Keratinocyte (primary cell): ENCODE measurements at regions not wholly inside any gene's neighbourhood (a gene's known extent, or its start where the extent isn't known, plus 50 kb on each side); places are given as distances from the start of the nearest gene placed in this dataset.

Source experiments
- DNase-seq: peaks from one replicate; pipeline ENCODE4 v3.0.0-alpha.2; 2011; ENCODE audit warnings: low read depth, missing footprints, low spot score
- FAIRE-seq: peaks from 2 replicates; lab custom pipeline; 2011; peaks lifted over from hg19 to GRCh38; lab: Jason Lieb, UNC
- H2AFZ ChIP-seq: 2 replicates; pipeline ENCODE4 v1.6.0; 2012; ENCODE audit warnings: low read length, control low read depth, inconsistent platforms; ENCODE audit not compliant: control insufficient read depth
- H3K27ac ChIP-seq: 2 replicates; pipeline ENCODE4 v1.5.1; 2011; ENCODE audit warnings: low read length; ENCODE audit not compliant: control insufficient read depth, insufficient read depth
- H3K27me3 ChIP-seq: 3 replicates; pipeline ENCODE4 v1.6.0; 2011; ENCODE audit warnings: low read length; ENCODE audit not compliant: control insufficient read depth, insufficient read depth; ENCODE audit errors: extremely low read depth
- H3K36me3 ChIP-seq, 2 experiments: 2 replicates in 1 of 2; 3 replicates in 1 of 2; pipeline ENCODE4 v1.5.1; 2011; ENCODE audit warnings: low read length in 2 of 2, mild to moderate bottlenecking in 1 of 2; ENCODE audit not compliant: control insufficient read depth in 2 of 2, insufficient read depth in 2 of 2; ENCODE audit errors: extremely low read depth in 1 of 2
- H3K4me1 ChIP-seq: 3 replicates; pipeline ENCODE4 v1.5.1; 2011; ENCODE audit warnings: low read length; ENCODE audit not compliant: control insufficient read depth, insufficient read depth; ENCODE audit errors: extremely low read depth
- H3K4me2 ChIP-seq: 3 replicates; pipeline ENCODE4 v1.6.0; 2011; ENCODE audit warnings: low read depth, low read length; ENCODE audit not compliant: control insufficient read depth, insufficient read depth; ENCODE audit errors: extremely low read depth
- H3K4me3 ChIP-seq, 3 experiments: fragments of 200-600 bp in 1 of 3; sonication (generic) in 1 of 3; 2 replicates in 2 of 3; 3 replicates in 1 of 3; pipeline ENCODE4 v1.5.1; 2011 to 2016; ENCODE audit warnings: low read length in 3 of 3, mild to moderate bottlenecking in 3 of 3, control low read depth in 2 of 3, inconsistent platforms in 1 of 3, low read depth in 1 of 3, mixed read lengths in 1 of 3, mixed run types in 1 of 3, moderate library complexity in 1 of 3; ENCODE audit not compliant: control insufficient read depth in 2 of 3, insufficient read depth in 2 of 3; ENCODE audit errors: extremely low read depth in 1 of 3
- H3K79me2 ChIP-seq: 2 replicates; pipeline ENCODE4 v1.6.0; 2012; ENCODE audit warnings: low read length; ENCODE audit not compliant: control insufficient read depth, insufficient read depth
- H3K9ac ChIP-seq: 3 replicates; pipeline ENCODE4 v1.6.0; 2011; ENCODE audit warnings: low read length; ENCODE audit not compliant: control insufficient read depth, insufficient read depth; ENCODE audit errors: extremely low read depth
- H3K9me1 ChIP-seq: 3 replicates; pipeline ENCODE4 v1.6.0; 2011; ENCODE audit warnings: low read length; ENCODE audit not compliant: control insufficient read depth, insufficient read depth; ENCODE audit errors: extremely low read depth
- H3K9me3 ChIP-seq: 2 replicates; pipeline ENCODE4 v1.5.1; 2012; ENCODE audit warnings: low read depth, low read length; ENCODE audit not compliant: control insufficient read depth
- H4K20me1 ChIP-seq: 3 replicates; pipeline ENCODE4 v1.6.0; 2011; ENCODE audit warnings: low read length; ENCODE audit not compliant: control insufficient read depth, insufficient read depth; ENCODE audit errors: extremely low read depth
- CTCF ChIP-seq, 3 experiments: IDR thresholded peaks in 1 of 3; conservative IDR thresholded peaks in 1 of 3; optimal IDR thresholded peaks in 1 of 3; 2 replicates in 2 of 3; 3 replicates in 1 of 3; pipeline versions ENCODE3 to v1.5.1; 2011; ENCODE audit warnings: low read length in 3 of 3, mild to moderate bottlenecking in 3 of 3, moderate library complexity in 2 of 3, control low read depth in 1 of 3, inconsistent platforms in 1 of 3; ENCODE audit not compliant: insufficient read depth in 2 of 3; ENCODE audit errors: extremely low read depth in 1 of 3
- EZH2 ChIP-seq: IDR thresholded peaks from one replicate; pipeline ENCODE4 v1.6.1; 2012; ENCODE audit warnings: inconsistent platforms, mild to moderate bottlenecking, low read length, moderate library complexity
- dilution Hi-C: fragments of 300-500 bp; cut with MboI; formaldehyde crosslinking; loops from one replicate; pipeline ENCODE4 v1.7.0; 2020; ENCODE audit warnings: low sequenced_read_pairs; ENCODE audit not compliant: extremely low pct_ligation_motif_present

GRCh38 chr2:41830600-41830999 is 217.2 kb upstream of the PKDCC start:
- dilution Hi-C loops = no loop called here
- Histone ChIP-seq H3K9ac (no peak overlapping the region), H3K9me3 (no peaks in the 10 kb centered on the region), H3K4me1 (no peaks in the 10 kb centered on the region), H3K4me2 (no peak overlapping the region), H3K27me3 (no peaks in the 10 kb centered on the region), H3K36me3 (no peaks in the 10 kb centered on the region), H3K9me1 (no peaks in the 10 kb centered on the region), H3K79me2 (no peaks in the 10 kb centered on the region), H3K27ac (no peak overlapping the region), H3K4me3 (no peak overlapping the region), H4K20me1 (no peaks in the 10 kb centered on the region), H2AFZ (no peak overlapping the region)
- no peak for TF ChIP-seq EZH2
- TF ChIP-seq CTCF (optimal IDR thresholded peaks at IDR 0.05 in 1 of 3, IDR thresholded peaks at IDR 0.05 in 1 of 3, conservative IDR thresholded peaks at IDR 0.05 in 1 of 3; ENCODE audit: extremely low read depth in 1 of 3, insufficient read depth in 2 of 3, low read length in 3 of 3) = no peak
- DNase-seq (no peak), FAIRE-seq (no peak)

GRCh38 chr2:41832218-41832617 is 215.6 kb upstream of the PKDCC start:
- dilution Hi-C loops = no loop called here
- Histone ChIP-seq H3K4me1 (no peaks in the 10 kb centered on the region), H3K9me1 (no peaks in the 10 kb centered on the region), H3K27ac (no peak overlapping the region), H3K36me3 (no peaks in the 10 kb centered on the region), H3K4me3 (no peak overlapping the region), H2AFZ (no peak overlapping the region), H3K27me3 (no peaks in the 10 kb centered on the region), H3K9me3 (no peaks in the 10 kb centered on the region), H3K79me2 (no peaks in the 10 kb centered on the region), H3K4me2 (no peak overlapping the region), H3K9ac (no peak overlapping the region), H4K20me1 (no peaks in the 10 kb centered on the region)
- FAIRE-seq (no peak), DNase-seq (no peak)
- TF ChIP-seq CTCF (optimal IDR thresholded peaks at IDR 0.05 in 1 of 3, IDR thresholded peaks at IDR 0.05 in 1 of 3, conservative IDR thresholded peaks at IDR 0.05 in 1 of 3; ENCODE audit: extremely low read depth in 1 of 3, insufficient read depth in 2 of 3, low read length in 3 of 3) = no peak
- TF ChIP-seq EZH2 = no peak
